Erythroblast (primary cell): ENCODE measurements at regions not wholly inside any gene's neighbourhood (a gene's known extent, or its start where the extent isn't known, plus 50 kb on each side); places are given as distances from the start of the nearest gene placed in this dataset.

Experiments used
- GATA1 ChIP-seq: IDR thresholded peaks from 2 replicates; pipeline ENCODE4 v1.6.1; 2011; ENCODE audit warnings: low read depth, mild to moderate bottlenecking, control low read depth, low read length, moderate library complexity
- POLR2A ChIP-seq: IDR thresholded peaks from 2 replicates; pipeline ENCODE4 v1.6.1; 2011; ENCODE audit warnings: mild to moderate bottlenecking, low read length

DNA sequence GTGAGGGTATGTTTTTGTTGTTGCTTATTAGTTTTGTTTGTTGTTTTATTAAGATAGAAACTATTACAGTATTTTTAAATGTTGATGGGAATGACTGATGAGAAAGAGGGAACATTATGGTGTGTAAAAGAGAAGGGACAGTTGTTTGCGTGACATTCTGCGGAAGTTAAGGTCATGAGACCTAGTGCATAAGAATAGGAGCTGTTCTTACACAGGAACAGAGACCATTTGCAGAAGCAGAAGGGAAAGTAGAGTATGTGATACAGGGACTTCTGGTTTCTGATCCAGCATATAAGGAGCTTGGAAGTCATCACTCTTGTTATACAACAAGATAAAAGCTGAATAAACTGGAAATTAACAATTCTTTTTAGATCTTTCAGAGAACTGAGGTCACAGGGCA is 299.2 kb upstream of the API5 start:
- no peak for TF ChIP-seq POLR2A
- no peak for TF ChIP-seq GATA1
